GM23338 (cell line): ENCODE measurements at regions not wholly inside any gene's neighbourhood (a gene's known extent, or its start where the extent isn't known, plus 50 kb on each side); places are given as distances from the start of the nearest gene placed in this dataset.

Experiments used
- ATAC-seq: fragments of 200-7000 bp; cut with Tn5 transposase; 3 replicates; pipeline ENCODE4 v1.9.1; 2020
- DNase-seq: peaks from one replicate; pipeline ENCODE4 v3.0.0-alpha.2; 2015; ENCODE audit warnings: low spot score
- H2AFZ ChIP-seq: fragments of 200-600 bp; sonication (generic); 2 replicates; pipeline ENCODE4 v1.8.0; 2016; ENCODE audit warnings: antibody characterized with exemption, mild to moderate bottlenecking, moderate library complexity
- H3F3A ChIP-seq: fragments of 200-600 bp; sonication (generic); replicated peaks from 2 replicates; pipeline ENCODE4 v1.8.0; 2017; ENCODE audit warnings: antibody characterized with exemption, mixed run types, low read depth
- H3K27ac ChIP-seq: fragments of 200-600 bp; sonication (generic); 2 replicates; pipeline ENCODE4 v1.6.1; 2016; ENCODE audit warnings: low read depth
- H3K27me3 ChIP-seq: fragments of 200-600 bp; sonication (generic); 2 replicates; pipeline ENCODE4 v1.8.0; 2016; ENCODE audit warnings: mild to moderate bottlenecking, mixed run types, moderate library complexity; ENCODE audit not compliant: insufficient read depth
- H3K36me3 ChIP-seq: fragments of 200-600 bp; sonication (generic); 2 replicates; pipeline ENCODE4 v1.8.0; 2016; ENCODE audit warnings: mild to moderate bottlenecking; ENCODE audit not compliant: insufficient read depth
- H3K4me1 ChIP-seq: fragments of 200-600 bp; sonication (generic); 2 replicates; pipeline ENCODE4 v1.8.0; 2016; ENCODE audit warnings: mild to moderate bottlenecking, moderate library complexity; ENCODE audit not compliant: insufficient read depth
- H3K4me2 ChIP-seq: fragments of 200-600 bp; sonication (generic); 2 replicates; pipeline ENCODE4 v1.7.1; 2017; ENCODE audit warnings: mixed run types
- H3K4me3 ChIP-seq: fragments of 200-600 bp; sonication (generic); 2 replicates; pipeline ENCODE4 v1.6.1; 2016; ENCODE audit warnings: mixed run types
- H3K79me2 ChIP-seq: fragments of 200-600 bp; sonication (generic); replicated peaks from 2 replicates; pipeline ENCODE4 v1.8.0; 2017; ENCODE audit warnings: mild to moderate bottlenecking; ENCODE audit not compliant: insufficient read depth
- H3K9me2 ChIP-seq: fragments of 200-600 bp; sonication (generic); 2 replicates; pipeline ENCODE4 v1.8.0; 2017; ENCODE audit not compliant: insufficient read depth
- H4K20me1 ChIP-seq: fragments of 200-600 bp; sonication (generic); replicated peaks from 2 replicates; pipeline ENCODE4 v1.8.0; 2017; ENCODE audit warnings: mild to moderate bottlenecking; ENCODE audit not compliant: insufficient read depth
- H3K27ac Mint-ChIP-seq: 2 replicates; pipeline ENCODE4 v1.8.0; 2020; ENCODE audit warnings: inconsistent platforms, mild to moderate bottlenecking, moderate library complexity, mixed read lengths
- H3K27me3 Mint-ChIP-seq: 3 replicates; pipeline ENCODE4 v1.8.0; 2022; ENCODE audit warnings: low read depth, mild to moderate bottlenecking, moderate library complexity, mixed read lengths, inconsistent platforms; ENCODE audit not compliant: insufficient read depth, poor library complexity
- H3K36me3 Mint-ChIP-seq: 3 replicates; pipeline ENCODE4 v1.8.0; 2021; ENCODE audit warnings: low read depth, mild to moderate bottlenecking, inconsistent platforms, moderate library complexity, mixed read lengths
- H3K4me1 Mint-ChIP-seq: 3 replicates; pipeline ENCODE4 v1.8.0; 2020; ENCODE audit warnings: mild to moderate bottlenecking, inconsistent platforms, mixed read lengths
- H3K4me3 Mint-ChIP-seq: 3 replicates; pipeline ENCODE4 v1.8.0; 2021; ENCODE audit warnings: moderate library complexity, mild to moderate bottlenecking, inconsistent platforms, mixed read lengths
- H3K9me3 Mint-ChIP-seq: 3 replicates; pipeline ENCODE4 v1.8.0; 2020; ENCODE audit warnings: moderate library complexity, mild to moderate bottlenecking, inconsistent platforms, mixed read lengths
- CREB1 ChIP-seq: fragments of 250-450 bp; sonication (Bioruptor Pico); IDR thresholded peaks from 2 replicates; pipeline ENCODE4 v1.5.0; 2020; ENCODE audit warnings: low read depth, mild to moderate bottlenecking, moderate library complexity
- ETS1 ChIP-seq: IDR thresholded peaks from 2 replicates; pipeline ENCODE4 v1.6.1; 2016; ENCODE audit warnings: antibody characterized with exemption
- EZH2 ChIP-seq: fragments of 200-600 bp; sonication (generic); IDR thresholded peaks from one replicate; pipeline ENCODE4 v1.8.0; 2017; ENCODE audit warnings: antibody characterized with exemption, mild to moderate bottlenecking, low read depth; ENCODE audit not compliant: unreplicated experiment
- EZH2phosphoT487 ChIP-seq: fragments of 200-600 bp; sonication (generic); IDR thresholded peaks from one replicate; pipeline ENCODE4 v1.8.1; 2018; ENCODE audit warnings: antibody characterized with exemption; ENCODE audit not compliant: unreplicated experiment
- JUNB ChIP-seq: IDR thresholded peaks from one replicate; pipeline ENCODE4 v1.6.1; 2016; ENCODE audit warnings: antibody characterized with exemption; ENCODE audit not compliant: unreplicated experiment
- POLR2AphosphoS5 ChIP-seq: IDR thresholded peaks from 2 replicates; pipeline ENCODE4 v1.6.1; 2016; ENCODE audit warnings: antibody characterized with exemption, low read depth
- REST ChIP-seq: IDR thresholded peaks from one replicate; pipeline ENCODE4 v1.6.1; 2018; ENCODE audit warnings: antibody characterized with exemption; ENCODE audit not compliant: unreplicated experiment
- STAT1 ChIP-seq: IDR thresholded peaks from one replicate; pipeline ENCODE4 v1.6.1; 2016; ENCODE audit warnings: antibody characterized with exemption; ENCODE audit not compliant: unreplicated experiment
- ZNF114 ChIP-seq: fragments of 250-450 bp; sonication (Bioruptor Pico); IDR thresholded peaks from 2 replicates; pipeline ENCODE4 v1.5.0; 2020; ENCODE audit warnings: mild to moderate bottlenecking, moderate library complexity
- ZNF331 ChIP-seq: fragments of 250-450 bp; sonication (Bioruptor Pico); IDR thresholded peaks from 2 replicates; pipeline ENCODE4 v1.5.0; 2020; ENCODE audit warnings: low read depth, mild to moderate bottlenecking, moderate library complexity
- ZNF462 ChIP-seq: fragments of 250-450 bp; sonication (Bioruptor Pico); IDR thresholded peaks from 2 replicates; pipeline ENCODE4 v1.5.0; 2020; ENCODE audit warnings: mild to moderate bottlenecking, moderate library complexity

- H3K27ac Mint-ChIP-seq, result no peak overlapping the region
- H3K4me3 ChIP-seq, result no peak overlapping the region
- H2AFZ ChIP-seq, result no peak overlapping the region
- no peak overlapping the region for H3K4me2 ChIP-seq
- H3K27me3 ChIP-seq, result no peaks in the 10 kb centered on the region
- no peaks in the 10 kb centered on the region for H3K79me2 ChIP-seq
- H3K9me2 ChIP-seq, result peaks cover 7% of the 10 kb centered on the region; the same call in 1 of the 2 replicates
- no peak for DNase-seq
- H3K27me3 Mint-ChIP-seq, result peaks cover 4% of the 10 kb centered on the region
- H3K4me1 ChIP-seq, result 0 out of 2 replicates have a peak, but pooled peaks cover 2% of the 10 kb centered on the region
- H3K4me1 Mint-ChIP-seq, result no peaks in the 10 kb centered on the region; the same call in 1 of the 3 replicates
- H3K27ac ChIP-seq, result no peak overlapping the region
- no peaks in the 10 kb centered on the region; the same call in 2 of the 3 replicates for H3K36me3 Mint-ChIP-seq
- H4K20me1 ChIP-seq, result no peaks in the 10 kb centered on the region
- no peak for TF ChIP-seq CREB1 (CRISPR knock-in tag)
- no peak for ATAC-seq
- H3K36me3 ChIP-seq, result no peaks in the 10 kb centered on the region
- H3K4me3 Mint-ChIP-seq, result no peak overlapping the region
- H3K9me3 Mint-ChIP-seq, result no peaks in the 10 kb centered on the region
- no peaks in the 10 kb centered on the region for H3F3A ChIP-seq
These were observed 59.4 kb downstream of the SOX2 start for GRCh38 chr3:181771120-181771519.

- H3K9me3 Mint-ChIP-seq, result no peaks in the 10 kb centered on the region
- H3K4me1 Mint-ChIP-seq, result no peaks in the 10 kb centered on the region; the same call in 1 of the 3 replicates
- H4K20me1 ChIP-seq, result no peaks in the 10 kb centered on the region
- no peaks in the 10 kb centered on the region for H3F3A ChIP-seq
- ATAC-seq, result no peak
- H3K27me3 Mint-ChIP-seq, result peaks cover 6% of the 10 kb centered on the region
- H3K4me2 ChIP-seq, result no peak overlapping the region
- H3K27ac ChIP-seq, result no peak overlapping the region
- H3K27me3 ChIP-seq, result no peaks in the 10 kb centered on the region
- no peaks in the 10 kb centered on the region; the same call in 2 of the 3 replicates for H3K36me3 Mint-ChIP-seq
- peaks cover 7% of the 10 kb centered on the region; the same call in 1 of the 2 replicates for H3K9me2 ChIP-seq
- no peak overlapping the region for H2AFZ ChIP-seq
- no peaks in the 10 kb centered on the region for H3K79me2 ChIP-seq
- H3K27ac Mint-ChIP-seq, result no peak overlapping the region
- H3K4me3 ChIP-seq, result no peak overlapping the region
- no peaks in the 10 kb centered on the region for H3K36me3 ChIP-seq
- no peak for DNase-seq
- no peak overlapping the region for H3K4me3 Mint-ChIP-seq
- 0 out of 2 replicates have a peak, but pooled peaks cover 2% of the 10 kb centered on the region for H3K4me1 ChIP-seq
- no peak for TF ChIP-seq EZH2phosphoT487
- no peak for TF ChIP-seq ETS1
- TF ChIP-seq ZNF114 (CRISPR knock-in tag), result no peak
- TF ChIP-seq REST, result no peak
- no peak for TF ChIP-seq JUNB
- no peak for TF ChIP-seq ZNF331 (CRISPR knock-in tag)
- TF ChIP-seq EZH2, result no peak
- no peak for TF ChIP-seq CREB1 (CRISPR knock-in tag)
- TF ChIP-seq ZNF462 (CRISPR knock-in tag), result no peak
- no peak for TF ChIP-seq STAT1
- no peak for TF ChIP-seq POLR2AphosphoS5
These were observed 60.4 kb downstream of the SOX2 start for GRCh38 chr3:181772166-181772565.
